Liver (tissue), 8 donors: ENCODE measurements at regions not wholly inside any gene's neighbourhood (a gene's known extent, or its start where the extent isn't known, plus 50 kb on each side); places are given as distances from the start of the nearest gene placed in this dataset.

ENCODE experiments used
- DNase-seq: peaks from one replicate; pipeline ENCODE4 v3.0.0-alpha.2; 2017; ENCODE audit warnings: low spot score
- H3K27ac ChIP-seq, 2 donors: one replicate each; pipeline ENCODE4 v1.7.0; 2013; ENCODE audit warnings: inconsistent platforms in 2 of 2, low read length in 2 of 2, control low read depth in 1 of 2, low read depth in 1 of 2, mild to moderate bottlenecking in 1 of 2
- H3K27me3 ChIP-seq, 4 donors: one replicate each; pipeline versions ENCODE4 v1.6.1 to v1.7.0; 2013; ENCODE audit warnings: low read length in 3 of 4, inconsistent platforms in 1 of 4, mild to moderate bottlenecking in 1 of 4, moderate library complexity in 1 of 4; ENCODE audit not compliant: control insufficient read depth in 4 of 4, insufficient read depth in 4 of 4
- H3K36me3 ChIP-seq, 4 donors: one replicate each; pipeline versions ENCODE4 v1.6.1 to v1.7.0; 2013; ENCODE audit warnings: low read length in 3 of 4, mild to moderate bottlenecking in 3 of 4, low read depth in 1 of 4, moderate library complexity in 1 of 4; ENCODE audit not compliant: control insufficient read depth in 4 of 4, insufficient read depth in 3 of 4
- H3K4me1 ChIP-seq, 4 donors: one replicate each; pipeline versions ENCODE4 v1.6.1 to v1.7.0; 2013; ENCODE audit warnings: low read length in 3 of 4, mild to moderate bottlenecking in 3 of 4, moderate library complexity in 1 of 4; ENCODE audit not compliant: control insufficient read depth in 4 of 4, insufficient read depth in 4 of 4
- H3K4me3 ChIP-seq, 3 donors: one replicate each; pipeline versions ENCODE4 v1.6.1 to v1.7.0; 2013; ENCODE audit warnings: low read length in 3 of 3, control low read depth in 1 of 3, low read depth in 1 of 3, mild to moderate bottlenecking in 1 of 3
- H3K9ac ChIP-seq, 2 donors: one replicate each; pipeline ENCODE4 v1.7.0; 2013; ENCODE audit warnings: low read length in 2 of 2, mild to moderate bottlenecking in 2 of 2, moderate library complexity in 2 of 2, control low read depth in 1 of 2, low read depth in 1 of 2
- H3K9me3 ChIP-seq, 4 donors: one replicate each; pipeline versions ENCODE4 v1.6.1 to v1.7.0; 2013; ENCODE audit warnings: low read length in 3 of 4; ENCODE audit not compliant: control insufficient read depth in 4 of 4
- ATF3 ChIP-seq: IDR thresholded peaks from 2 replicates; pipeline ENCODE4 v1.6.1; 2016; ENCODE audit warnings: antibody characterized with exemption
- CTCF ChIP-seq: fragments of 150-350 bp; IDR thresholded peaks from 2 replicates; pipeline ENCODE4 v1.5.1; 2017; ENCODE audit warnings: improper control_type of control experiment, low read depth, low read length; ENCODE audit not compliant: missing input control
- EGR1 ChIP-seq, 2 donors: IDR thresholded peaks; 2 replicates each; pipeline ENCODE4 v1.6.1; 2016 to 2018; ENCODE audit warnings: antibody characterized with exemption in 2 of 2, low read depth in 2 of 2
- FOXA1 ChIP-seq: IDR thresholded peaks from 2 replicates; pipeline ENCODE4 v1.6.1; 2016; ENCODE audit warnings: antibody characterized with exemption
- FOXA2 ChIP-seq: IDR thresholded peaks from 2 replicates; pipeline ENCODE4 v1.6.1; 2016; ENCODE audit warnings: antibody characterized with exemption
- GABPA ChIP-seq, 2 donors: IDR thresholded peaks in 1 of 2; conservative IDR thresholded peaks in 1 of 2; 2 replicates each; pipeline ENCODE4 v1.6.1; 2016; ENCODE audit warnings: antibody characterized with exemption in 2 of 2, mild to moderate bottlenecking in 1 of 2, moderate library complexity in 1 of 2
- HNF4A ChIP-seq, 2 donors: conservative IDR thresholded peaks; 2 replicates each; pipeline ENCODE4 v1.6.1; 2016; ENCODE audit warnings: antibody characterized with exemption in 2 of 2, mild to moderate bottlenecking in 2 of 2
- JUND ChIP-seq, 2 donors: IDR thresholded peaks; 2 replicates each; pipeline ENCODE4 v1.6.1; 2016; ENCODE audit warnings: antibody characterized with exemption in 2 of 2
- MAX ChIP-seq: IDR thresholded peaks from 2 replicates; pipeline ENCODE4 v1.6.1; 2016; ENCODE audit warnings: antibody characterized with exemption
- NR2F2 ChIP-seq: IDR thresholded peaks from 2 replicates; pipeline ENCODE4 v1.6.1; 2016; ENCODE audit warnings: antibody characterized with exemption
- RAD21 ChIP-seq, 2 donors: IDR thresholded peaks; 2 replicates each; pipeline ENCODE4 v1.6.1; 2016; ENCODE audit warnings: antibody characterized with exemption in 2 of 2, mild to moderate bottlenecking in 2 of 2
- REST ChIP-seq: IDR thresholded peaks from 2 replicates; pipeline ENCODE4 v1.6.1; 2016; ENCODE audit warnings: antibody characterized with exemption, mild to moderate bottlenecking
- RXRA ChIP-seq, 2 donors: IDR thresholded peaks; 2 replicates each; pipeline ENCODE4 v1.6.1; 2017 to 2018; ENCODE audit warnings: antibody characterized with exemption in 2 of 2, mild to moderate bottlenecking in 1 of 2
- SP1 ChIP-seq: IDR thresholded peaks from 2 replicates; pipeline ENCODE4 v1.6.1; 2018; ENCODE audit warnings: antibody characterized with exemption, mild to moderate bottlenecking
- YY1 ChIP-seq: IDR thresholded peaks from 2 replicates; pipeline ENCODE4 v1.6.1; 2016; ENCODE audit warnings: antibody characterized with exemption, mild to moderate bottlenecking
- WGBS: extraction: QIAGEN DNeasy Blood & Tissue Kit; methylation state at CpG from one replicate; pipeline ENCODE4 v1.1.7; 2013; 5-methylcytosine and 5-hydroxymethylcytosine counted together
- donor health status: healthy.
- donor health status: healthy.
- donor health status: healthy.
- donor health status: healthy.
- donor health status: healthy.

GRCh38 chr13:106337096-106337850, 198.2 kb downstream of the EFNB2 start:
- WGBS: 75% methylated on average over 7 of the region's 7 CpGs
- H3K4me3 ChIP-seq: no peak overlapping the region

More at GRCh38 chr13:106337096-106337850, 198.2 kb downstream of the EFNB2 start:
- Histone ChIP-seq H3K36me3 (no peaks in the 10 kb centered on the region), H3K27me3 (no peaks in the 10 kb centered on the region), H3K9ac (no peak overlapping the region), H3K4me1 (no peaks in the 10 kb centered on the region), H3K9me3 (peaks cover 2 to 16% (median 7%) of the 10 kb centered on the region in 4 donors), H3K27ac (no peak overlapping the region)
- TF ChIP-seq RAD21 (IDR thresholded peaks at IDR 0.05) (no peak), MAX (no peak), EGR1 (IDR thresholded peaks at IDR 0.05; ENCODE audit: low read depth in 2 of 2) (no peak), RXRA (IDR thresholded peaks at IDR 0.05) (no peak), FOXA1 (no peak), JUND (IDR thresholded peaks at IDR 0.05) (no peak), HNF4A (conservative IDR thresholded peaks at IDR 0.05) (no peak), REST (no peak), ATF3 (no peak), YY1 (no peak), GABPA (IDR thresholded peaks at IDR 0.05 in 1 of 2, conservative IDR thresholded peaks at IDR 0.05 in 1 of 2) (no peak), FOXA2 (no peak), CTCF (no peak), NR2F2 (no peak), SP1 (no peak)
- no peak for DNase-seq
